Neutrophil (primary cell): ENCODE measurements at regions not wholly inside any gene's neighbourhood (a gene's known extent, or its start where the extent isn't known, plus 50 kb on each side); places are given as distances from the start of the nearest gene placed in this dataset.
"Not testable (repeated sequence)": the region's sequence is repeated elsewhere in the genome, so short reads cannot be mapped to it uniquely, and the experiment has no call there.

Experiments used
- H3K27ac ChIP-seq: fragments of 200-600 bp; sonication (generic); 2 replicates; pipeline ENCODE4 v1.5.1; 2016; ENCODE audit warnings: mild to moderate bottlenecking, moderate library complexity
- H3K27me3 ChIP-seq: fragments of 200-600 bp; sonication (generic); 2 replicates; pipeline ENCODE4 v1.6.0; 2016; ENCODE audit warnings: mild to moderate bottlenecking
- H3K36me3 ChIP-seq: fragments of 200-600 bp; sonication (generic); 2 replicates; pipeline ENCODE4 v1.5.1; 2017
- H3K4me1 ChIP-seq, 2 experiments: fragments of 200-600 bp in 1 of 2; sonication (generic) in 1 of 2; 1 replicate in 1 of 2; 2 replicates in 1 of 2; pipeline versions ENCODE4 v1.5.1 to v1.6.1; 2013 to 2016; ENCODE audit warnings: low read depth in 1 of 2, low read length in 1 of 2, mild to moderate bottlenecking in 1 of 2, moderate library complexity in 1 of 2; ENCODE audit not compliant: control insufficient read depth in 1 of 2, insufficient read depth in 1 of 2
- H3K4me3 ChIP-seq, 2 experiments: fragments of 200-600 bp in 1 of 2; sonication (generic) in 1 of 2; 1 replicate in 1 of 2; 2 replicates in 1 of 2; pipeline ENCODE4 v1.5.1; 2013 to 2016; ENCODE audit warnings: low read depth in 1 of 2, low read length in 1 of 2, mild to moderate bottlenecking in 1 of 2, moderate library complexity in 1 of 2
- H3K9me3 ChIP-seq: fragments of 200-600 bp; sonication (generic); 2 replicates; pipeline ENCODE4 v1.5.1; 2016
- TF ChIP-seq, protein P1 (sequence below): fragments of 200-600 bp; sonication (generic); IDR thresholded peaks from 2 replicates; pipeline ENCODE4 v1.5.1; 2016; ENCODE audit warnings: antibody characterized with exemption

DNA sequence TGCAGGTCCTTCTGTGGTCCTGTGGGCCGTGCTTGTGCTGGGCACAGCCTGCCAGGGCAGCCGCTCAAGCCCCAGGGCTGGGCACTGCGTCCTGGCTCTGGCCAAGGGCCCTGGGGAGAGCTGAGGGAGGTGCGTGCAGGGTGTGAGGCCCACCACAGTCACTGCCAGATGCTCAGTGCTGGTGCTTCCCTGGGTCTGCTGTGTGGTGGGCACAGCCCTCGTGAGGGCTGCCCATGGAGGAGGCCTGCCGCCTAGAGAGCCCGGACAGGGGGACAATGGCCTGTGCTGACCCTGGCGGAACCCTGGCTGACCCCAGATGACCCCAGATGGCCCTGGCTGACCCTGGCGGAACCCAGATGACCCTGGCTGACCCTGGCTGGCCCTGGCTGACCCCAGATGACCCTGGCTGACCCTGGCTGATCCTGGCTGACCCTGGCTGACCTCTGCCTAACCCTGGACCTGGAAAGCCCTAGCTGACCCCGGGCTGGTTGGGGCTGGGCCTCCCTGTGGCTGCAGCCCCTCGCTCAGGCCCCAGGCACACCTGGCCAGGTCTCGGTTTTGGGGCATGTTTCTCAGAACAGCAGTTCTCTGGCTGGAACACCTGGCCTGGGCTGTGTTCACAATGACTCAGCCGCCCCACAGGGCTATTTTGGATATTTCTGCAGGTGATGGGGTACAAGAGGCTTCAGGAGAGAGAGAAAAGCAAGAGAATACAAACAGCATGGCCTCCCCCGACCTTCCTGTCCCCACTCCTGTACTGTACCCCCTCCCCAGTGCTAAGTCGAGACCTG lies 55.4 kb downstream of the TMEM121 start:
- Histone ChIP-seq H3K27me3 (no peaks in the 10 kb centered on the region), H3K27ac (no peak overlapping the region), H3K4me3 (no peak overlapping the region), H3K4me1 (no peaks in the 10 kb centered on the region), H3K36me3 (no peaks in the 10 kb centered on the region), H3K9me3 (no peaks in the 10 kb centered on the region)
- TF ChIP-seq, protein P1, sequence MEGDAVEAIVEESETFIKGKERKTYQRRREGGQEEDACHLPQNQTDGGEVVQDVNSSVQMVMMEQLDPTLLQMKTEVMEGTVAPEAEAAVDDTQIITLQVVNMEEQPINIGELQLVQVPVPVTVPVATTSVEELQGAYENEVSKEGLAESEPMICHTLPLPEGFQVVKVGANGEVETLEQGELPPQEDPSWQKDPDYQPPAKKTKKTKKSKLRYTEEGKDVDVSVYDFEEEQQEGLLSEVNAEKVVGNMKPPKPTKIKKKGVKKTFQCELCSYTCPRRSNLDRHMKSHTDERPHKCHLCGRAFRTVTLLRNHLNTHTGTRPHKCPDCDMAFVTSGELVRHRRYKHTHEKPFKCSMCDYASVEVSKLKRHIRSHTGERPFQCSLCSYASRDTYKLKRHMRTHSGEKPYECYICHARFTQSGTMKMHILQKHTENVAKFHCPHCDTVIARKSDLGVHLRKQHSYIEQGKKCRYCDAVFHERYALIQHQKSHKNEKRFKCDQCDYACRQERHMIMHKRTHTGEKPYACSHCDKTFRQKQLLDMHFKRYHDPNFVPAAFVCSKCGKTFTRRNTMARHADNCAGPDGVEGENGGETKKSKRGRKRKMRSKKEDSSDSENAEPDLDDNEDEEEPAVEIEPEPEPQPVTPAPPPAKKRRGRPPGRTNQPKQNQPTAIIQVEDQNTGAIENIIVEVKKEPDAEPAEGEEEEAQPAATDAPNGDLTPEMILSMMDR = no peak

DNA sequence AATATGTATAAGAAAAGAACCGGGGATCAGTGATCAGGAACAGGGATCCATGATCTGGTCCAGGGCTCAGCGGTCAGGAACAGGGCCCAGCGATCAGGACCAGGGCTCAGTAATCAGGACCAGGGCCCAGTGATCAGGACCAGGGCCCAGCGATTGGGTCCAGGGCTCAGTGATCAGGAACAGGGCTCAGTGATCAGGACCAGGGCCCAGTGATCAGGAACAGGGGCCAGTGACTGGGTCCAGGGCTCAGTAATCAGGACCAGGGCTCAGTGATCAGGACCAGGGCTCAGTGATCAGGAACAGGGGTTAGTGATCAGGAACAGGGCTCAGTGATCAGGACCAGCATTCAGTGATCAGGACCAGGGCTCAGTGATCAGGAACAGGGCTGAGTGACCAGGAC lies 56.3 kb downstream of the TMEM121 start:
- H3K36me3 ChIP-seq = no peaks in the 10 kb centered on the region
- no peaks in the 10 kb centered on the region for H3K4me1 ChIP-seq
- no peaks in the 10 kb centered on the region for H3K9me3 ChIP-seq
- no peak overlapping the region for H3K4me3 ChIP-seq
- H3K27ac ChIP-seq = no peak overlapping the region
- H3K27me3 ChIP-seq = no peaks in the 10 kb centered on the region
- TF ChIP-seq, protein P1 = no peak

DNA sequence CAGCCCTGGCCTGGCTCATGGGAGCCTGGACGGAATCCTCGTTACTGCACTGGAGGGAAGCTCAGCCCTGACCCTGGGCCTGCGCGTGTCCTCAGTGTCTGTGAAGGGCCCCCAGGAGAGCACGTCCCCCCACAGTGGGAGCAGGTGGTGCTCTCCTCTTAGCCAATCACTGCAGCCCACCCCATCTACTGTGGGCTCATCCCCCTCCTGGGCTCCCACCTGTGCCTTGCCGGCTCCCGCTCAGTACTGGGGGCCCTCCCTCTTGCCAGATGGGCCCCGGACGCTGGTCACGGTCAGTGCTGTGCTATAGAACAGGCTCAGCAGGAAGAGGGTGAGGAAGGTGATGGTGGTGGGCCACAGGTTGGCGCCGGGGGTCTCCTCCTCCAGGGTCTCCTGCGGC lies 57.5 kb downstream of the TMEM121 start:
- H3K27me3 ChIP-seq, H3K27ac ChIP-seq, H3K36me3 ChIP-seq, H3K4me1 ChIP-seq, H3K4me3 ChIP-seq, H3K9me3 ChIP-seq: not testable (repeated sequence)

DNA sequence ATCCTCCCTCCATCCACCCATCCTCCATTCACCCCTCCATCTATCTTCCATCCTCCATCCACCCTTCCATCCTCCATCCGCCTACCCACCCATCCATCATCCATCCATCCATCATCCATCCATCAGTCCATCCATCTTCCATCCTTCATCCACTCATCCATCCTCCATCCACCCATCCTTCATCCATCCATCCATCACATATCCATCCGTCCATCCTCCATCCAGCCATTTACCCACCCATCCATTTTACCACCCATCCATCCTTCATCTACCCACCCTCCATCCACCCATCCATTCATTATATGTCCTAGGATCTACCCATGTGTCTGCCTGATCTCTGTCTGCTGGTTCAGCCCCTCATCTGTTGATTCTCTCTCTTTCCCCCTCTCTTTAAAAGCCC lies 58.9 kb downstream of the TMEM121 start:
- H3K27me3 ChIP-seq, H3K9me3 ChIP-seq, H3K36me3 ChIP-seq, H3K4me3 ChIP-seq, H3K4me1 ChIP-seq, H3K27ac ChIP-seq: not testable (repeated sequence)

DNA sequence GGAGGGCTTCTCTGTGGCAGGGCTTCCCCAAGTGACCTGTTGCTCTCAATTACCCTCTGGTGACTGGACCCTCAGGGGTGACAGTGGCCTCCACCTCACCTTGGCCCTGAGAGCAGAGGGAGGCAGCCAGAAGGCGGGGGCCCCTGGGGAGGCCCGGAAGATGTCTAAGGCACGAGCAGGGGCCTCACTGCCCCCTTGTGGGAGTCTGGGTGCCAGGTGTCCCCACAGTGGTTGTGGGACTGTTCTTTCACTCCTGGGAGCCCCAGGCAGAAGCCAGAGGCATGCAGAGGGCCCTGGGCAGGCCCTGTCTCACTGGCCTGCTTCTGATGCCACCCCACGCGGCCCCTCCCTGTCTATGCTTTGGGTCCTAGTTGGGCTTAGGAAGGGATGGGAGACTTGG lies 59.3 kb downstream of the TMEM121 start:
- H3K4me1 ChIP-seq, H3K9me3 ChIP-seq: not testable (repeated sequence)

DNA sequence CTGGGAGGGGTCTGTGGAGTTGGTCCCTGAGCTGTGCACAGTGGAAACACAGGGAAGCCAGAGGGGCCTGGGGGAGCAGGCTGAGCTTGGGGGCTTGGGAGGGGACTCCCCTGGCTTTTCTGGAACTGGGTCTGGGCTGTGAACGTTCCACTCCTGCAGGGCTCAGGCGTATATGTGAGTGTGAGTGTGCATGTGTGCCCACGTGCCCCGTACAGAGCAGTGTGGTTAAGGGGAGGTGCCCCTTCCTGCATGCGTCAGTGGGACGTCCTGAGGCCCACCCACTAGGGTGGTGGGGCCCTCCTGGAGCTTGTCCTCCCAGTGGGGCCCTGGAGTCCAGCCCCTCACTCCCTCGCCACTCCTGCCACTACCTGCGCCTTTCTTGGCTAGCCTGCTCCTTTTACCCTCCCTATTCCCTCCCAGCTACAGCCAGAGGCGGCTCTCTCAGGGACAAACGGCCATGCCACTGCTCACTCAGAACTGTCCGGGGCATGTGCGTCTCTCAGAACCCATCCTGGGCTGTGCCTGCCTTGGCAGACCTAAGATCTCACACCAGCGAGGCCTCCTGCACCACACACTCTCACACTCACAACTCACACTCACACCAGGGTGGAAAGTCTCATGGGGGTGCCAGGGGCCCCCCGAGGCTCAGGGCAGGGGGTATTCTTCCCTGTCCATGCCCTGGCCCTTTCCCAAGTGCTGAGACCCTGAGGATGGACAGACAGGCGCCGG lies 59.9 kb downstream of the TMEM121 start:
- H3K9me3 ChIP-seq, H3K4me3 ChIP-seq, H3K4me1 ChIP-seq, H3K27me3 ChIP-seq, H3K27ac ChIP-seq, H3K36me3 ChIP-seq: not testable (repeated sequence)

More for the DNA sequence above, 59.3 kb downstream of the TMEM121 start:
- not testable (repeated sequence) for H3K36me3 ChIP-seq, H3K27me3 ChIP-seq, H3K4me3 ChIP-seq, H3K27ac ChIP-seq

DNA sequence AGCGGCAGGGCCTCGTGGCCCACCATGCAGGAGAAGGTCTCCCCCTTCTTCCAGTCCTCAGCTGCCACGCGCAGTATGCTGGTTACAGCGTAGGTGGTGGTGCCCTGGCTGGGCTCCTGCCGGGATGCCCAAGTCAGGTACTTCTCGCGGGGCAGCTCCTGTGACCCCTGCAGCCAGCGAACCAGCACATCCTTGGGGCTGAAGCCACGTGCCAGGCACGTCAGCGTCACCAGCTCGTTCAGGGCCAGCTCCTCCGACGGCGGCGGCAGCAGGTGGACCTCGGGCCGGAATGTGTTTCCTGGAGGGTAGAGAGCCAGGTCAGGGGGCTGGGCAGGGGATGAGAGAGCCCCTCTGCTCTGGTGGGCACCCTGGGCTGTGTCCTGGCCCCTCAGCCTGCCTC lies 60.7 kb downstream of the TMEM121 start:
- not testable (repeated sequence) for H3K9me3 ChIP-seq, H3K27ac ChIP-seq, H3K36me3 ChIP-seq, H3K4me3 ChIP-seq, H3K27me3 ChIP-seq, H3K4me1 ChIP-seq

DNA sequence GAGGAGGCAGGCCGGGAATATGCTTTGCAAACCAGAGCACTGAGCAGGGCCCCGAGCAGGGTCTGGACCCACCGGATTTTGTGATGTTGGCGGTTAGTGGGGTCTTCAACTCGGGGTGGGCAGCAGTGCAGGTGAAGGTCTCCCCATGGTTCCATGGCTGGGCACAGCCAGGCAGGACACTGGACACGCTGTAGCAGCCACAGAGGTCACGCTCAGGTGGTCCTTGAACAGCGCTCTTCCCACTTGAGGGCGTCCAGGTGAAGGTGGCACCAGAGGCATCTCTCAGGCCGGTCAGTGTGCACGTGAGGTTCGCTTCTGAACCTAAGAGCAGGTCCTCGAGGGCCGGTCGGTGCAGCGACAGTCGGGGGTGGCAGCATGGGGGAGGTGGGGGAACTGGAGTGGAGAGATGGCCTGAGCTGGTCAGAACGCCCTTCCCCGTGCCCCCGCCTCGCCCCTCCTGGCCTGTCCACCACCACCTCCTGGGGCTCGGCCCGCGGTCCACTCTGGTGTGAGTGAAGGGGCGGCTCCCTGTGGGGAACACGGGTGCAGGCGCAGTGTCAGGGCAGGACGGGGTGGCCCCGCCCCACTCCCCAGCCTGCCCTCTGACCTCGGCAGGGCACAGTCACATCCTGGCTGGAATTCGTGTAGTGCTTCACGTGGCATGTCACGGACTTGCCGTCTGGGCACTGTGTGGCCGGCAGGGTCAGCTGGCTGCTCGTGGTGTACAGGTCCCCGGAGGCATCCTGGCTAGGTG lies 61.3 kb downstream of the TMEM121 start:
- H3K4me3 ChIP-seq, H3K27me3 ChIP-seq, H3K9me3 ChIP-seq, H3K4me1 ChIP-seq, H3K27ac ChIP-seq, H3K36me3 ChIP-seq: not testable (repeated sequence)
